CD14-positive monocyte (primary cell): ENCODE measurements at regions not wholly inside any gene's neighbourhood (a gene's known extent, or its start where the extent isn't known, plus 50 kb on each side); places are given as distances from the start of the nearest gene placed in this dataset.

Experiments used
- DNase-seq, 3 donors: peaks; one replicate each; pipeline ENCODE4 v3.0.0-alpha.2; 2011 to 2022
- H2AFZ ChIP-seq: 2 replicates; pipeline ENCODE4 v1.6.0; 2012; ENCODE audit warnings: mild to moderate bottlenecking, low read depth, low read length, inconsistent platforms; ENCODE audit not compliant: insufficient read depth, poor library complexity, severe bottlenecking
- H3K27ac ChIP-seq, 2 donors: 1 replicate in 1 of 2; 2 replicates in 1 of 2; pipeline ENCODE4 v1.5.1; 2012 to 2013; ENCODE audit warnings: low read length in 2 of 2, control low read depth in 1 of 2, inconsistent platforms in 1 of 2, low read depth in 1 of 2, mild to moderate bottlenecking in 1 of 2
- H3K27me3 ChIP-seq, 2 donors: one replicate each; pipeline versions ENCODE4 v1.6.0 to v1.6.1; 2011 to 2013; ENCODE audit warnings: low read length in 2 of 2; ENCODE audit not compliant: control insufficient read depth in 2 of 2, insufficient read depth in 2 of 2
- H3K36me3 ChIP-seq, 2 donors: replicated peaks in 1 of 2; 1 replicate in 1 of 2; 2 replicates in 1 of 2; pipeline versions ENCODE4 v1.5.1 to v1.6.1; 2012 to 2013; ENCODE audit warnings: low read length in 2 of 2, control low read depth in 1 of 2, inconsistent platforms in 1 of 2, mild to moderate bottlenecking in 1 of 2; ENCODE audit not compliant: insufficient read depth in 2 of 2, control insufficient read depth in 1 of 2
- H3K4me1 ChIP-seq, 2 donors: 1 replicate in 1 of 2; 2 replicates in 1 of 2; pipeline versions ENCODE4 v1.5.1 to v1.6.1; 2012 to 2013; ENCODE audit warnings: low read length in 2 of 2, control low read depth in 1 of 2, inconsistent platforms in 1 of 2, mild to moderate bottlenecking in 1 of 2, moderate library complexity in 1 of 2; ENCODE audit not compliant: insufficient read depth in 2 of 2, control insufficient read depth in 1 of 2
- H3K4me2 ChIP-seq: replicated peaks from 2 replicates; pipeline ENCODE3; 2012; ENCODE audit warnings: low read length, moderate library complexity, mild to moderate bottlenecking; ENCODE audit not compliant: poor library complexity, severe bottlenecking; ENCODE audit errors: extremely low read depth
- H3K4me3 ChIP-seq, 3 experiments: fragments of 200-600 bp in 1 of 3; sonication (generic) in 1 of 3; replicated peaks in 1 of 3; 1 replicate in 2 of 3; 2 replicates in 1 of 3; pipeline ENCODE4 v1.5.1; 2011 to 2013; ENCODE audit warnings: low read length in 3 of 3, mild to moderate bottlenecking in 3 of 3, control low read depth in 2 of 3, low read depth in 2 of 3, inconsistent platforms in 1 of 3, moderate library complexity in 1 of 3
- H3K79me2 ChIP-seq: 2 replicates; pipeline ENCODE4 v1.6.0; 2012; ENCODE audit warnings: mild to moderate bottlenecking, control low read depth, inconsistent platforms, low read length, moderate library complexity; ENCODE audit not compliant: insufficient read depth
- H3K9ac ChIP-seq: 2 replicates; pipeline ENCODE4 v1.6.0; 2017; ENCODE audit warnings: low read length, mild to moderate bottlenecking; ENCODE audit not compliant: insufficient read depth, poor library complexity, severe bottlenecking
- H3K9me3 ChIP-seq, 2 donors: replicated peaks in 1 of 2; 1 replicate in 1 of 2; 2 replicates in 1 of 2; pipeline versions ENCODE4 v1.5.1 to v1.6.1; 2012 to 2013; ENCODE audit warnings: low read length in 2 of 2, control low read depth in 1 of 2; ENCODE audit not compliant: control insufficient read depth in 1 of 2, insufficient read depth in 1 of 2
- H4K20me1 ChIP-seq: 2 replicates; pipeline ENCODE4 v1.6.0; 2012; ENCODE audit warnings: mild to moderate bottlenecking, low read length, control low read depth, moderate library complexity; ENCODE audit not compliant: insufficient read depth
- H3K27ac Mint-ChIP-seq, 7 donors: one replicate each; pipeline ENCODE4 v1.8.0; 2020; ENCODE audit warnings: mild to moderate bottlenecking in 7 of 7, mixed read lengths in 7 of 7, moderate library complexity in 6 of 7, inconsistent platforms in 2 of 7
- H3K27me3 Mint-ChIP-seq, 3 donors: one replicate each; pipeline ENCODE4 v1.8.0; 2021 to 2022; ENCODE audit warnings: low read depth in 3 of 3, mild to moderate bottlenecking in 3 of 3, mixed read lengths in 3 of 3, moderate library complexity in 3 of 3, inconsistent platforms in 1 of 3
- H3K36me3 Mint-ChIP-seq, 2 donors: one replicate each; pipeline ENCODE4 v1.8.0; 2020; ENCODE audit warnings: mixed read lengths in 2 of 2, inconsistent platforms in 1 of 2, mild to moderate bottlenecking in 1 of 2
- H3K4me1 Mint-ChIP-seq: one replicate; pipeline ENCODE4 v1.8.0; 2020; ENCODE audit warnings: mild to moderate bottlenecking, mixed read lengths
- H3K4me3 Mint-ChIP-seq, 2 donors: one replicate each; pipeline ENCODE4 v1.8.0; 2020; ENCODE audit warnings: mild to moderate bottlenecking in 2 of 2, mixed read lengths in 2 of 2, moderate library complexity in 1 of 2
- H3K9me3 Mint-ChIP-seq, 7 donors: one replicate each; pipeline ENCODE4 v1.8.0; 2020 to 2022; ENCODE audit warnings: mixed read lengths in 7 of 7, mild to moderate bottlenecking in 6 of 7, moderate library complexity in 6 of 7, inconsistent platforms in 2 of 7
- CTCF ChIP-seq: fragments of 200-600 bp; IDR thresholded peaks from one replicate; pipeline ENCODE4 v1.8.0; 2022; ENCODE audit warnings: antibody characterized with exemption, mild to moderate bottlenecking
- WGBS: methylation state at CpG from one replicate; pipeline ENCODE4 v1.1.5; 2013; ENCODE audit warnings: missing lambda C conversion rate; ENCODE audit not compliant: insufficient coverage; 5-methylcytosine and 5-hydroxymethylcytosine counted together
- intact Hi-C, 2 donors: fragments of 100-400 bp; cut with micrococcal nuclease; formaldehyde crosslinking; loops; one replicate each; pipeline versions ENCODE4 v1.15.0 to v1.15.1; 2023

GRCh38 chr4:60948008-60948407, 252.1 kb upstream of the ADGRL3 start:
- H3K4me1 Mint-ChIP-seq: no peaks in the 10 kb centered on the region
- no peak overlapping the region for H3K4me3 Mint-ChIP-seq
- H3K36me3 ChIP-seq: no peaks in the 10 kb centered on the region
- no peak for DNase-seq
- no peak overlapping the region for H2AFZ ChIP-seq
- no peaks in the 10 kb centered on the region for H3K36me3 Mint-ChIP-seq
- H4K20me1 ChIP-seq: no peaks in the 10 kb centered on the region
- intact Hi-C loops: no loop called here
- H3K79me2 ChIP-seq: no peaks in the 10 kb centered on the region
- H3K4me3 ChIP-seq: no peak overlapping the region
- no peak overlapping the region for H3K27ac ChIP-seq
- H3K9me3 Mint-ChIP-seq: peaks cover 0 to 10% (median 3%) of the 10 kb centered on the region in 7 donors
- H3K9me3 ChIP-seq: peaks cover 4 to 10% of the 10 kb centered on the region in 2 donors
- no peak overlapping the region for H3K4me2 ChIP-seq
- H3K27me3 Mint-ChIP-seq: no peaks in the 10 kb centered on the region
- no peaks in the 10 kb centered on the region for H3K4me1 ChIP-seq
- WGBS: no CpG with 5 or more reads among the region's 1 CpG
- no peak overlapping the region for H3K9ac ChIP-seq
- no peaks in the 10 kb centered on the region for H3K27me3 ChIP-seq
- TF ChIP-seq CTCF: no peak
- H3K27ac Mint-ChIP-seq: no peak overlapping the region

- H3K79me2 ChIP-seq: no peaks in the 10 kb centered on the region
- no peak overlapping the region for H3K4me2 ChIP-seq
- no peaks in the 10 kb centered on the region for H3K27me3 ChIP-seq
- Mint-ChIP-seq H3K27ac (no peak overlapping the region), H3K9me3 (peaks cover 0 to 3% (median 0%) of the 10 kb centered on the region in 7 donors), H3K4me3 (no peak overlapping the region), H3K27me3 (no peaks in the 10 kb centered on the region), H3K4me1 (no peaks in the 10 kb centered on the region), H3K36me3 (no peaks in the 10 kb centered on the region)
- no peak overlapping the region for H3K9ac ChIP-seq
- no CpG with 5 or more reads among the region's 2 CpGs for WGBS
- no peaks in the 10 kb centered on the region for H3K36me3 ChIP-seq
- intact Hi-C loops: no loop called here
- H4K20me1 ChIP-seq: no peaks in the 10 kb centered on the region
- H3K4me1 ChIP-seq: no peaks in the 10 kb centered on the region
- no peak overlapping the region for H2AFZ ChIP-seq
- no peak for TF ChIP-seq CTCF
- H3K4me3 ChIP-seq: no peak overlapping the region
- H3K9me3 ChIP-seq: no peaks in the 10 kb centered on the region
- H3K27ac ChIP-seq: no peak overlapping the region
- DNase-seq: no peak
Measured at GRCh38 chr4:60952921-60953320, 247.2 kb upstream of the ADGRL3 start.
